Forelimb muscle (tissue), 1 donor: ENCODE measurements at regions not wholly inside any gene's neighbourhood (a gene's known extent, or its start where the extent isn't known, plus 50 kb on each side); places are given as distances from the start of the nearest gene placed in this dataset.

Experiments
- DNase-seq: peaks from one replicate; pipeline ENCODE4 v3.0.0-alpha.2; 2013; ENCODE audit warnings: low read depth

DNA sequence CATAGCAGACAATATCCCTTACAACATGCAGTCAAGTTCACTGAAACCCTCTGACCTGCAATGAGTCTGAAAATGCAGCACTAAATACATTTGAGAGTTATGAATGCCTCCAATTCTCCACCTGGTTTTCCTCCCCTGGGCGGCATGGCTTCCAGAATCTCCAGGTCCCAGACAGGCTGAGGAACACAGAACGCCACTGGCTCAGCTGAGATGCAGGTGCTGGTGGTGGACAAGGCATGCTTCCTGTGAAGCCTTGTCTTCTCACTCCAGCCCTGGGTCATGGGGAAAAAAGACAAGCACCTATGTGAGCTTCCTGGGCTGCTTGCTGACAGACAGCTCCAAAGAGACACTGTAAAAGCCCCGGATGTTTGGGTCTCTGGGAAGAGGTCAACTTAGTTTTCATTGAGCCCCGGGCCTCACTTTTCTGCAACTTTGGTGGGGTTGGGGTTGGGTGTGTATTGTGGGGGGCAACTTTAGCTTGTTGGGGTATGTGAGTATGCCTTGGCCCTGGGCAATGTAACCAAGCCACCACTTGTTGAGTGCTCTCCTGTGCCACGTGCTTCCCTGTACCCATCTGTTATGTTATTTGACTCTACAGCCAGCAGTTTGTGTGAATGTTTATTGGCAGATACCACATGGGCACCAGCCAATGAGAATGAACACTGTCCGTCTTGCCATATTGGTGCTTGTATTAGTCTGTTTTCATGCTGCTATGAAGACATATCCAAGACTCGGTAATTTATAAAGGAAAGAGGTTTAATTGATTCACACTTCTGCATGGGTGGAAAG, 127.8 kb downstream of the EMX2 start:
- no peak for DNase-seq

DNA sequence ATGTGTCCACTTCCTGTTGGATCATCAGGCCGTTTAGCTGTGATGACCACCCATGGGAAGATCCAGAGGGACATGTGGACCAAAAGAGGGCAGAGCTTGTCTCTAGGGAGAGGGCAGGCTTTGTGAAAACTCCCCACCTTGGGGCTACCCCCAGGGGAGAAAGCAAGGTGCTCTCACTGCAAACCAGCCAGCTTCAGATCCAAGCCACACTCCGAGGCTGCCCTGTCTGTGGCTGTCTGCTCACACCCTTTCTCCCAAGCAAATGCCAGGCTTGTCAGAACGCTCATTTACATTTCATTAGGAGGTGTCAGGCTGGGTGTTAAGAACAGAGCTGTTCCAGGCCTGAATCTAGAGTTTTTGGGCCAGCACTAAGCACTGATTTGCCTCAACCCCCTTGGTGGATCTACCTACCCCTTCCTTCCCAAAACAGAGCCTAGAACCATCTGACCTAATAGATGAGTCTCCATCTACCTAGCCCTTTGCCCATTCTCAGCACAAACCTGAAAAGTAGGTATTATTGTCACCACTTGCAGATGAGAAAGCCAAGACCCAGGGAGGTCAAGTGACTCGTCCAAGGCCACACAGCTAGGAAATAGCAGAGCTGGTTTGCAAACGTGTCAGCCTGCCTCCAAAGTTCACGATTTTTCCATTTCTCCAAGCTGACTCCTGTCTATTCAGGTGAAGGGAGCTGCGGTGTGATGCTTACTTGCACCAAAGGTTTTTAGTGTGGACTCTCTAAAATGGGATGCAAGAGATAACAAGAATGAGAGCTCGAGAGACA, 130.9 kb downstream of the EMX2 start:
- DNase-seq: no peak

DNA sequence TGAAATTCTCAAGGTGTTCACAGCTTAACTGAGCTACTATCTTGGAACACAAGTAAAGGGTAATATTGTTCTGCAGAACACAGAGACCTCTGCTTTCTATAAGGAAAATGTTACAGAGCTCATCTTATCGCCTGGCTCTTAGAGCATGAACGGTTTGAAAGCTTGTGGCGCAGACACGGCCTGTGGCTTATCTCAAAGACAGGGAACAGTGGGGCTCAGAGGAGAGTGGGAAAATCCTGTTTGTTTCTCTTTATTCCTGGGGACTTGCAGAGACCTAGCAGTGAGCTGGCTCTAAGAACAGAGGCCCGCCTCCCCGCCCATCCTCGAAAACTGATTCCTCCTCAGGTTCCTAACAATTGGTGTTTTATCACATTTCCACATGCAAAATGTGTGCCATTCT, 131.7 kb downstream of the EMX2 start:
- no peak for DNase-seq

DNA sequence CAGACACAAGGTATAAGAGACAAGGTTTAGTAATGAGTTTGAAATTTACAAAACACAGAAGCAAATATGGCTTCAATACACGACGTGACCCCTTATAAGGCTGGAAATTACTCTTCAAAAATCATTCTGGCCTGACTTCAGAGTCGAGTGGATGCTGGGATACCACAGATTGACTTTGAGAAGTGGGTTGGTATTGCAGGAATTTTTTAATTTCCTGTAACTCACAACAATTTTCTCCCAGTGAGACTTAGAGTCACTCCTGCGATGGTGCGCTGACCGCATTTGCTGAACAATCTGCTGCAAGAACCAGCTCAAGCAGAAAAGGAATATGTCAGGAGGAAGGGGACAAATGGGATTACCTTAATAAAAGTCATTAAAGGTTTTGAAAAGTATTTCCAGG, 132.1 kb downstream of the EMX2 start:
- no peak for DNase-seq

DNA sequence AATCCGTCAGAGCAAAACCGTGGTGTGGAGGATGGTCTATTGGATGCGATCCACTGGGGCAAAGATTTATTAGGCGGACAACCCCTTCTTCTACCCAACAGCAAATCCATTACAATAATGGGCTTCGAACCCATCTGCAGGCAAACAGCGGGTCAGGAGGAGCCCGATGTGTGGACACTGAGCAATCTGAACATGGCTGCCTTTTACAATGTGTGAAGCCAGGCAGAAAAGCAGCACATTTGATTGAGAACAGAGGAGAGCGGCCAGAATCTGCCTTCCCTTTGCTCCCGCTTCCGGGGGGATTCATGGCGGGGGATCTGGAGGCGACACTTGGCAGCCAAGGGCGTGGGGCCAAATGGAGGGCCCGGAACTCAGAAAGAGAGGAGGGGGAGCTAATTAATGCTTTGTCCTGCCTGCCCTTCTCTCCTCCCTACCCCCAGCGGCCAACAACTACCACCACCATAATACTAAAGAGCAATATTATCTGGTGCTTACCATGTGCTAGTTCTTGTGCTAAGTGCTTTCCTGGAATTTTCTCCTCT, 133.0 kb downstream of the EMX2 start:
- no peak for DNase-seq

DNA sequence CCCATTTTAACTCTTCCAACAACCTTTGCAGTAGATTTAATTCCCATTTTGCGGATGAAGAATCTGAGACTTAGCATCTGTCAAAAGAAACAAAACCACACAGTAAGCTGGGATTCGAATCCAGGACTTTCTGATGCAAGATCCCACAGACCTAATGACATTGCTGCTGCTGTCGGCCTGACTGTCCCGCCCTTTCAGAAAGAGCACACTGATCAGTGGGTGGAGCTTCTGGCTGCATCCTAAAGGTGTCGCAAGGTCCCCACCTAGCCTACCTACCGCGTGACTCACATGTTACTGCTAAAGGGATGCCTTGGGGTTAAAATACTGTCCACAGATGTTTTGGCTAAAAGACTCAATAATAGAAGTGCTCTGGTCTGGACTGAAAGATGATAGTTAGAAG, 134.7 kb downstream of the EMX2 start:
- DNase-seq: no peak

DNA sequence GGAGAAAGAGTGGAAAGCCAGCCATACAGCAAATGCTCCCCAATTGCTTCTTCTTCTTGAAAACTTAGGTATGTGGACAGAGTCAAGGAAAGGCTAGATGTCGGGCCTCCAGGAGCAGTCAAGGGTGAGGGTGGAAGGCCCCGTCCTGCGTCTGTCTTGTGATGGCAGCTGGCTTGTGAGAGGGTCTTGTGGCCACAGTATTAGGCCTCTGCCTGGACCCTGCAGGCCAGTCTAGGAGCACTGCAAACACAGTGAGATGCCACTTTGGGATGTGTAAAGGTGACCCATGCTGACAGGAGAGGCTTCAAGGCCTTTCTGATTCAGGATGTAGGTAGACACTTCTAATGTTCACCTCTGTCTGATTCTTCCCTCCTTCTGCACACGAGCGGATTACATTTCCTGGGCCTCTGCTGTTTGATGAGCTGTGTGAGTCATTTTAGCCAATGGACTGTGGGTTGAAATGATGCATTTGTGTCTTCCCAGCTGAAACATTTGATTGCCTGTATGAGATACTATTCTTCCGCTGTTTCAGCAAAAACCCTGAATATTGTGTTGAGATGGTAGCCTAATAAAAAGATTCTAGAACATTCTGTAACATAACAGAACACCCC, 135.4 kb downstream of the EMX2 start:
- DNase-seq: no peak

DNA sequence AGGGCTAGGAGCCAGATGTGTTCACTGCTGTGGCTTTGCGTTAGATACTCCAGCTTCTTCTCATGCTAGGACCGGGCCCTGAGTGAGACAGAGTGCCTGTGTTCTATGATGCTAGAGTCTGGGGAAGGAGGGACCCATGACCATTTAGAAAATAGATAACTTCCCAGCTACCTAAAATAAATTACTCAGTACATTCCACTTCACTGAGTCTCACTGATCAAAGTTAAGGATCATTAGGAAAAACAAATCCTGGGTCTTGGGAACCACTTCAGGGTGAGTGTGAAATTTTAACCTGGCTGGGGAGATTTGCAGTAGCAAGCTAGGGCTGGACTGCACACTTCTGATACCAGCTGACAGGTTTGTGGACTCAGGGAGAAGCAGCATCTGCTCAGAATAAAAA, 138.1 kb downstream of the EMX2 start:
- DNase-seq: no peak

DNA sequence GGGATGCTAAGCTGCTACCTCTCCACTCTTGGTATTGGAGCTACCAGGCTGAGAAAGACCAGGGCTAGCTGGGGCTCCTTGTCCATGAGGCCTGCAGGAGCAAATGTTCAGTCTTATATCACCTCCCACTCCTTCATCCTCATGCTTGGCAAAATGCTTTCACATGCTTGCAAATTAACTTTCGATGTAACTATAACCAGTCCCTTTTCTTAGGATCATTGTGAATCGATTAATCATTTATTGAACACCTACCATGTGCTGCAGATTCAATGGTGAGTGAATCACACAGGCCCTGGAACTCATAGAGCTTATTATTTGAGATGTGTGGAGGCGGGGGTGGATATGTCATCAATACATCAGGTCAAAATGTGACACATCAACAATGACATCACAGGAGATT, 138.6 kb downstream of the EMX2 start:
- DNase-seq: no peak

DNA sequence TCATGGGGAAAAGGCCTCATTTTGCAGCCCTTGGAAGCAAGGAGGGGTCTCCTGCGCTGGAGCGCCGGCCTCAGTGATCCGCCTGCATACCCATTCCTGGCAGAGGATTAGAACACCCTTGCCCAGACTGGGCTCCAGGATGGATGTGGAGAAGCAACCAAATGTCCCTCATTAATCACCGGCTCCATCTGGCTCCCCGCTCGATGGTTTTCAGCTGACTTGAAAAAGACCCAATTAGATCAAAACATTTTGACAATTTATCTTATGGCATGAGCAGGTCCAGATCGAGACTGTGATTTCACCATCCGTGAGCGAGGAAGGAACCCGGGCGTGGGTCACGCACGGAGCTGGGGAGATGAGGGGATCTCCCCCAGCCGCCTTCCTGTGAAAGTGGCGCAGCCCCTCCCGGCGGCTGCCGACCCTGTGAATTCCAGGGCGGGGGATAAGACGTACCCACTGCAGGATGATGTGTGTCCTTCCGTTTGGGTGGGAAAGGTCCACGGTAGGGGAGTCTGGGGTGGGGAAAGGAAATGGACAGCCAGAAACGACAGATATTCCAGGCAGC, 141.6 kb downstream of the EMX2 start:
- no peak for DNase-seq

DNA sequence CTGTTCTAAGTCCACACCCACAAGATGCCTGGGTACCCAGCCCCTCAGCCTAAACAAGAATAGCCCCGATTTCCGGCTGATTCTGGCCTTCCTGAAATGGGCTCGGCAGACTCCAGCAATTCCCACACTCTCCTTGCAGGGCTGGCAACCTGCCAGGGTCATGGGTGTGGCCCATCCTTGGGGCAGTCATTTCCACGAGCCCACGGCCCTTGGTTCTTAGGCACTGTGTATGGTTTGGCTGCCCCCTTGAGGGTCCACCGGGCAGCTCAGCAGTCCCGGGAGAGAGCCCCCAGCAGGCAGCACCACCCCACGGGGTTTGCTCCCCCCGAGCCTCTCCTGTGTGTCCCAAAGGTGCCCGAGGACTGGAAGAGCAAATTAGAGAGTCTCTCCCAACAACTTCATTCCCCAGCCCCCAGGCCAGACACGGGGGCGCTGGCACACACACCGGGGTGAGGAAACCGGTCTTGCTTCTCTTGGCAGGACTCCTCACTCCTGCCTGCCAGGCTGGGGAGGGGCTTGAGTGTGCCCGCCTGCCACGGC, 142.2 kb downstream of the EMX2 start:
- no peak for DNase-seq

DNA sequence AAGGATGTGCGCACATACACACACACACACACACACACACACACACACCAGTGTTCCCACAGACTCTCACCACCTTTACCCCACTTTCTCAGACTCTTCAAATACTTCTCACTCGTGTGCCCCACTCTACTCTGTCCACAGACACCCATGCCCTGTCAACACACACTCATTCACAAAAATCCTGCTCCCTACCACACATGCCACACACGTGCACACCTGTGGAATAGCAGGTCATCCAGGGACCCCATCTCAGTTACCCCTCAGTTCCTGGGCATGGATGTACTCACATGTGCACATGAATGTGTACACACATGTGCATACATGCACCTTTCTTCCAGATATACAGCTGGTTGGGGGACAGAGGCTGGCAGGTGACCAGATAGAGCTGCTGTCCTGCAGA, 142.9 kb downstream of the EMX2 start:
- DNase-seq: no peak

DNA sequence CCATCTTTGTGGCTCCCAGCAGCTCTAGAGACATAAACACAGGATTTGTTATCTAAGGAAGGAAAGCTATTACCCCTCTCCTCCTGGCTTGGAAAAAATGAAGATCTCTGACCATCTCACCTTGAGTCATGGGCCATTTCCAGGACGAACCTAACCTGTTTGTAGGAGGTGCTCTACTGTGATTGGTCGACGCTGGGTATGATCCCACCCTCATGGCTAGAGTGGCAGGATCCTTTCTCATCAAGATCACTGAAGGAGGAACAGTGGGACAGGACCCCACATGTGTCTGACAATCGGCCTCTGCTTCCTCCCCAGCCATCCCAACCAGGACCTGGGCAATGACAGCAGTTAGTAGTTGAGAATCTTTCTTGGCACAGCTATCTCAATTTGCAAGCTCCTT, 144.1 kb downstream of the EMX2 start:
- DNase-seq: no peak

DNA sequence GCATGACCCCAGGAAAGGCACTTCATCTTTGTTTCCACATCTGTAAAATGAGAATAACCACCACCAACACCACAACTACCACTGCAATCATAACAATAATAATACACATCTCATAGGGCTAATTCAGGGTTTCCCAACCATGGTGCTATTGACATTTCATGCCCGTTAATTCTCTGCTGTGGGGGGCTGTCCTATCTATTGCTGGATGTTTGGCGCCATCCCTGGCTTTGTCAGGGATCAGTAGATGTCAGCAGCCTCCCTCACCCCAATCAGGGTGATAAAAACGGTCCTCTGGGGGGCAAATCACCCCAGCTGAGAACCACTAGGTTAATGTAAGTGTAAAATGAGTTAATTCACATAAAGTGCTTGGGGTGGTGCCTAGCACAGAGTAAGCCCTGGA, 145.8 kb downstream of the EMX2 start:
- no peak for DNase-seq

DNA sequence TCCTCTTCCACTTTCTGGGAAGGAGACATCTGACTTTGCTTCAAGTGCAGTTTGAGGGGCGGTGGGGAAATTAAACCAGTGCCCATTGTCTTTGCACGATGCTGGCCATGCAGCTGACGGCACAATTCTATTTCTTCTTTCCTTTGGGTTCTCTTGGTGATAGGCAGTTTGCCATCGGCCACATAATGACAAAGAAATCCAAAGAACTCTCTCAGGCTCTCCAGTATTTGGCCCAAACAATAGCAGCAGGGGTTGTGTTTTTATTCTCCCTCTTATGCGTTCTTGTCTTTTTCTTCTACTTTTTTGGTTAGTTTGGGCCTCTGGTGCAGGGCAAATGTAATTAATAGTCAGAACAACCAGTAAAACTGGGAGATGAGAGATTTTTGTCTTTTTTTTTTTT, 147.0 kb downstream of the EMX2 start:
- DNase-seq: no peak

DNA sequence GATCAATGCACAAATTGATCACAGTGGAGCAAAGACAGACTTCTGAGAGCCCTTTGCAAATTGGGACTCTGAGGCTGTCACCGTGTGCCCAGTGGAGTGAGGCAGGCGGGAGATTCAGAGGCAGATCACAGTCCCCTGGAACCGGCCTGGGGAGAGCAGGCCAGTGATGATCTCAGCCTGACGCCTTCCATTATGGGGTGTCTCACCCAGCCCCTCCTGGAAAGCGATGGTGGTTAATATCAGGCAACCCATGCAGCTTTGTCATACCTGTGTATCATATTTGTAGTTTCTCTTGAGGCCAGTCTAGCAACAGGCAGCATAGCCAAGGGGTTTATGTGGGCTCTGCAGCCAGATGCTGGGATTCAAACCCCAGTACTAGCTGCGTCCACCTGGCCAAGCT, 147.8 kb downstream of the EMX2 start:
- no peak for DNase-seq

DNA sequence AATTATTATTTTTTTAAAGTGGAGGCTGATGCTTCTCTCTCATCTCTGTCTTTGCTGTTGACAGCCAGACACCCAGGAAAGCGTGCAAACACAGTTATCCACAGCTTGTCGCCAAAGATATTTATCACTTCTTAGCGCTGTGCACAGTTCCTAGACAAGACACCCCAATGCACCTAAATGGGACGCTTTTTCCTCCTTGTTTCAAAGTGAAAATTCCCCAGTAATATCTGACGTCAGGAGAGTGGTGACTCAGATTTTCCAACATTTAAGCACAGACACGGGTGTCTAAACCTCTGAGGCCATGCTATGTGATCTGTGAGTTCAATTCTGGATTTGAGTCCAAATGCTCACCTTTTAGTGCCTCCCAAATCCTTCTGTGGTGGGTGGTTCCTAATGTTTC, 151.6 kb downstream of the EMX2 start:
- no peak for DNase-seq

DNA sequence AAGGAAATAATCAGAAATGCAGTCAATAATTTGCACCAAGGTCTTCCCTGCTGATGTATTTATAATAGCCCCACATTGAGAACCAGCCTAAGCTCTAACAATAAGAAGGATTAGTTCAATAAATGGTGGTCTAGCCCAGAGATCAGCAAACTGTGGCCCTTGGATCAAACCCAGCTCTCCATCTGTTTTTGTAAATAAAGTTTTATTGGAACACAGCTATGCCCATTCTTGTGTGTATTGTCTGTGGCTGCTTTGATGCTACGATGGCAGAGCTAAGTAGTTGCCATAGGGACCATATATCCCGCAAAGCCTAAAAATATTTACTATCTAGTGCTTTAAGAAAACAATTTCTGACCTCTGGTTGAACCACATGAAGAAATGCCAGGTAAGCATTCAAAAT, 154.9 kb downstream of the EMX2 start:
- no peak for DNase-seq

DNA sequence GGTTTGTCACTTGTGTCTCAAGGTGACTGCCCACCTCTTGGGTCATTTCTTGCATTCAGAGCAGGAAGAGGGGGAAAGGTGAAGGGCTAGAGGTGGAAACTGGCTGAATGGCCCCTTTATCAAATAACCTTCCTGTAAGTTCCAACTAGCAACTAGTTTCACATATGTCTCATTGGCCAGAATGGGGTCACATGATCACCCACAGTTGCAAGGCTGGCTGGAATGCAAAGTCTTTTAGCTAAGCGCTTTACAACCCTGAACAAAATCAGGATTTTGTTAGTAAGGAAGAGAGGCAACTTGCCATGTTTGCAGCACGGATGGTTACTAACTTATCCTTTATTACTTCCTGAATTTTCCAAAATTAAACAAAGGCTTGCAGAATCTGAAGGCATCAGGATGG, 156.3 kb downstream of the EMX2 start:
- no peak for DNase-seq

DNA sequence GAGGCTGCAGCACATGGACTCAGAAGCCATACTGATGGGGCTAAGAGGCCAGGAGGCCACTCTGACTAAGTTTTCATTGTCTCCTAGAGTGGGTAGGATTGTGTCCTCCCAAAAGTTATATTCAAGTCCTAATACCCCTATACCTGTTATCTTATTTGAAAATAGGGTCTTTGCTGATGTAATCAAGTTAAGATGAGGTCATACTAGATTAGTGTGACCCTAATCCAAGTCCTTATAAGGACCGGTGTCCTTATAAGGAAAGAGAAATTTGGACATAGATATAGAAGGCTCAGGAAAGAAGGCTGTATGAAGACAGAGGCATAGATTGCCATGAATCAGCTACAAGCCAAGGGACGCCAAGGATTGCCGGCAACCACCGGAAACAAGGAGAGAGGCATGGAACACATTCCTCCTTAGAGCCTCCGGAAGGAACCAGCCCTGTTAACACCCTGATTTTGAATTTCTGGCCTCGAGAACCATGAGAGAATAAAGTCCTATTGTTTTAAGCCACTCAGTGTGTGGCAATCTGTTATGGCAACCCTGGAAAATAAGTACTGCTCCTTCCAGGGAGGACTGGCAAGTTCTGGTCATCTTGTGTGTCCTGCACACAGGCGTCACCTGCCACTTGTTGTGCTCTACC, 157.0 kb downstream of the EMX2 start:
- DNase-seq: no peak

DNA sequence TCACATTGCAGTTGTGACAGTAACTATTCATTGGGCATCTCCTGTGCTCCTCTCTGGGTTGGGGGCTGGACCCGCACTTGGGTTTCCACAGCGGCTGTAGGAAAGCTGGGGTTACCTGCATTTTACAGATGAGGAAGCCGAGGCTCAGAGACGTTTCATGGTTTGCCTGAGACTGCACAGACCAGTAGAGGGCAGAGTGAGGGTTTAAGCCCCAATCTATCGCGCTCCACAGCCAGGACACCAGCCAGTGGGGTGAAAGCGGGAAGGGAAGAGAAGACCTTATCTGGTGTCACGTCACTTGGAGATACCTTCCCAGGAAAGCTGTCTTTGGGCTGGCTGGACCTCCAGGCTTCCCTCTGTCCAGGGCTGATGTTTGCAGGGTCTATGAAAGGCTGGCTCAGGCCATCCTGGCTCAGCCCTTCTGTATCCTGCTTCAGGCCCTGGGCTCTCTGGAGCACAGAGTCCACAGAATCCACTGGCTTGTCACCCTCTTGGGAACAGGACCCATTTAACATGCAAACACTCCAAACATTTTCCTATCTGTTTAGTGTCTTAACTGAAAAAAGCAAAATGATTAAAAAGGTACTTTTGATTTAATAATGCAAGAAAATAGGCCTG, 167.7 kb downstream of the EMX2 start:
- DNase-seq: no peak
